ENCODE measurements at regions not wholly inside any gene's neighbourhood (a gene's known extent, or its start where the extent isn't known, plus 50 kb on each side); places are given as distances from the start of the nearest gene placed in this dataset.

DNA sequence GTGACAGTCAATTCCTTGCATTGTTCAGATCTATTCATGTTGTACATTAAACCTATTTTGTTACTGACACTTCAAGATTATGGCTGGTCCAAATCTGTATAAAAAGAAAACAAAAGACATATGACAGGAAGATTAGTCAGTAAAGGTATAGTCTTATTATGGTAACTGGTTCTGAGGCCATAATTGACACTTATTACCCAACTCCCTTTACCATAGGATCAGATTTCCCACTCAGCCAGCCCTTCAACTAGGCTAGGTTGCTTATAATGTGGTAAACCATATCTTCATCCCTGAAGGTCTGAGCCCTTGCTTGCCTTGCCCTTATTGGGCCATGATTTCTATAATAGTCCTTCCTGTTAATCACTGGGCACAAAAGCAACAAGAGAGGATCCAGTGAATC, 289.6 kb downstream of the CXXC4 start:
- TF ChIP-seq, protein P1, sequence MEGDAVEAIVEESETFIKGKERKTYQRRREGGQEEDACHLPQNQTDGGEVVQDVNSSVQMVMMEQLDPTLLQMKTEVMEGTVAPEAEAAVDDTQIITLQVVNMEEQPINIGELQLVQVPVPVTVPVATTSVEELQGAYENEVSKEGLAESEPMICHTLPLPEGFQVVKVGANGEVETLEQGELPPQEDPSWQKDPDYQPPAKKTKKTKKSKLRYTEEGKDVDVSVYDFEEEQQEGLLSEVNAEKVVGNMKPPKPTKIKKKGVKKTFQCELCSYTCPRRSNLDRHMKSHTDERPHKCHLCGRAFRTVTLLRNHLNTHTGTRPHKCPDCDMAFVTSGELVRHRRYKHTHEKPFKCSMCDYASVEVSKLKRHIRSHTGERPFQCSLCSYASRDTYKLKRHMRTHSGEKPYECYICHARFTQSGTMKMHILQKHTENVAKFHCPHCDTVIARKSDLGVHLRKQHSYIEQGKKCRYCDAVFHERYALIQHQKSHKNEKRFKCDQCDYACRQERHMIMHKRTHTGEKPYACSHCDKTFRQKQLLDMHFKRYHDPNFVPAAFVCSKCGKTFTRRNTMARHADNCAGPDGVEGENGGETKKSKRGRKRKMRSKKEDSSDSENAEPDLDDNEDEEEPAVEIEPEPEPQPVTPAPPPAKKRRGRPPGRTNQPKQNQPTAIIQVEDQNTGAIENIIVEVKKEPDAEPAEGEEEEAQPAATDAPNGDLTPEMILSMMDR (conservative IDR thresholded peaks at IDR 0.05; ENCODE audit: low read depth in 2 of 2): no peak
- TF ChIP-seq STAT1 (IDR thresholded peaks at IDR 0.05; ENCODE audit: unreplicated experiment): no peak
- TF ChIP-seq EZH2phosphoT487 (IDR thresholded peaks at IDR 0.05; ENCODE audit: unreplicated experiment): no peak
- TF ChIP-seq NANOG (IDR thresholded peaks at IDR 0.05; ENCODE audit: borderline replicate concordance): no peak
- no peak for TF ChIP-seq CREB1 (CRISPR knock-in tag; IDR thresholded peaks at IDR 0.05; ENCODE audit: low read depth)
- TF ChIP-seq ZNF331 (CRISPR knock-in tag; IDR thresholded peaks at IDR 0.05; ENCODE audit: low read depth): no peak
- TF ChIP-seq EZH2 (IDR thresholded peaks at IDR 0.05; ENCODE audit: low read depth, unreplicated experiment): no peak
- no peak for TF ChIP-seq POLR2AphosphoS5 (IDR thresholded peaks at IDR 0.05; ENCODE audit: low read depth)
- TF ChIP-seq, protein P2, sequence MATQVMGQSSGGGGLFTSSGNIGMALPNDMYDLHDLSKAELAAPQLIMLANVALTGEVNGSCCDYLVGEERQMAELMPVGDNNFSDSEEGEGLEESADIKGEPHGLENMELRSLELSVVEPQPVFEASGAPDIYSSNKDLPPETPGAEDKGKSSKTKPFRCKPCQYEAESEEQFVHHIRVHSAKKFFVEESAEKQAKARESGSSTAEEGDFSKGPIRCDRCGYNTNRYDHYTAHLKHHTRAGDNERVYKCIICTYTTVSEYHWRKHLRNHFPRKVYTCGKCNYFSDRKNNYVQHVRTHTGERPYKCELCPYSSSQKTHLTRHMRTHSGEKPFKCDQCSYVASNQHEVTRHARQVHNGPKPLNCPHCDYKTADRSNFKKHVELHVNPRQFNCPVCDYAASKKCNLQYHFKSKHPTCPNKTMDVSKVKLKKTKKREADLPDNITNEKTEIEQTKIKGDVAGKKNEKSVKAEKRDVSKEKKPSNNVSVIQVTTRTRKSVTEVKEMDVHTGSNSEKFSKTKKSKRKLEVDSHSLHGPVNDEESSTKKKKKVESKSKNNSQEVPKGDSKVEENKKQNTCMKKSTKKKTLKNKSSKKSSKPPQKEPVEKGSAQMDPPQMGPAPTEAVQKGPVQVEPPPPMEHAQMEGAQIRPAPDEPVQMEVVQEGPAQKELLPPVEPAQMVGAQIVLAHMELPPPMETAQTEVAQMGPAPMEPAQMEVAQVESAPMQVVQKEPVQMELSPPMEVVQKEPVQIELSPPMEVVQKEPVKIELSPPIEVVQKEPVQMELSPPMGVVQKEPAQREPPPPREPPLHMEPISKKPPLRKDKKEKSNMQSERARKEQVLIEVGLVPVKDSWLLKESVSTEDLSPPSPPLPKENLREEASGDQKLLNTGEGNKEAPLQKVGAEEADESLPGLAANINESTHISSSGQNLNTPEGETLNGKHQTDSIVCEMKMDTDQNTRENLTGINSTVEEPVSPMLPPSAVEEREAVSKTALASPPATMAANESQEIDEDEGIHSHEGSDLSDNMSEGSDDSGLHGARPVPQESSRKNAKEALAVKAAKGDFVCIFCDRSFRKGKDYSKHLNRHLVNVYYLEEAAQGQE (IDR thresholded peaks at IDR 0.05; ENCODE audit: unreplicated experiment): no peak

Data from GM23338 (cell line).